Adipocyte (in vitro differentiated cells): ENCODE measurements at regions not wholly inside any gene's neighbourhood (a gene's known extent, or its start where the extent isn't known, plus 50 kb on each side); places are given as distances from the start of the nearest gene placed in this dataset.

ENCODE experiments used
- DNase-seq: peaks from one replicate; pipeline ENCODE4 v3.0.0-alpha.2; 2015; ENCODE audit warnings: low read depth
- H3K27me3 ChIP-seq: replicated peaks from 2 replicates; pipeline ENCODE4 v1.7.0; 2013; ENCODE audit warnings: mild to moderate bottlenecking, low read length, moderate library complexity; ENCODE audit not compliant: control insufficient read depth, insufficient read depth
- H3K36me3 ChIP-seq: 2 replicates; pipeline ENCODE4 v1.7.0; 2013; ENCODE audit warnings: low read length, mild to moderate bottlenecking, moderate library complexity; ENCODE audit not compliant: control insufficient read depth, insufficient read depth, severe bottlenecking
- H3K4me1 ChIP-seq: 2 replicates; pipeline ENCODE4 v1.7.0; 2013; ENCODE audit warnings: mild to moderate bottlenecking, low read length, moderate library complexity; ENCODE audit not compliant: control insufficient read depth, insufficient read depth
- H3K4me3 ChIP-seq: 2 replicates; pipeline ENCODE4 v1.7.0; 2013; ENCODE audit warnings: mild to moderate bottlenecking, low read length, moderate library complexity
- H3K9ac ChIP-seq: 2 replicates; pipeline ENCODE4 v1.7.0; 2013; ENCODE audit warnings: mild to moderate bottlenecking, low read length, moderate library complexity
- H3K9me3 ChIP-seq: 2 replicates; pipeline ENCODE4 v1.7.0; 2013; ENCODE audit warnings: mild to moderate bottlenecking, low read length, moderate library complexity; ENCODE audit not compliant: control insufficient read depth

DNA sequence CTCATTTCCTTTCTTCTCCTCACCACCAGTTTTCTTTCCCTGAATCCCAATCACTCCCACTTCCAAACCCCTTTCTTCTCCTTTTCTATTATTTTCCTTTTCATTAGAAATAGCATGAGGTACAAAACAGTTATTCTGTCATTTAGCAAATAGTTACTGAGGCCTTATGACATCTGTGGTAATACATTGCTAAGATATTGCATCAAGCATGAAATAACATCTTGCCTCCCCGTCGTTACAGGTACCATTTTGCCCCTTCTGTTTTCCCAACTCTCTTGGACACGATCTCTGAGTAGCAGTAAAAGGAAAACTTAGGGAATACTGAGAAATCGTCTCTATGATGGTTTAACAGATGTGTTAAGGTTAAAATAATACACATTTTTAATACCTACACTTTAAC lies 175.8 kb upstream of the SOX5 start:
- H3K36me3 ChIP-seq, result no peaks in the 10 kb centered on the region

DNA sequence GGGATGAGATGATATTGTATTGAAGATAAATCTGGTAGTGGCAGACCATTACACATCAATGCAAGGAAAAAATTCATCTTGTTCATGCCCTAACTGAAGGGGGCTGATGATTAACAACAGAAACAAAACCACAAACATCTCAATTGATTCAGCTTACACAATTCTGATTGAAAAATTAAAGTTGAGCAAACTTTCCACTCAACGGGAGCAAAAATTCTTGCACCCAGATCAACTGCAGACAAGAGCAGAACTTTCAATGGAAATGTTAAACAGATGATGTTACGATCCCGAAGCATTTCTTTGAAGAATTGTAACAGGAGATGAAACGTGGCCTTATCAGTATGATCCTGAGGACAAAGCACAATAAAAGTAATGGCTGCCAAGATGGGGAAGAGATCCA lies 172.4 kb upstream of the SOX5 start:
- Histone ChIP-seq H3K4me1 (peaks cover 14% of the 10 kb centered on the region), H3K9me3 (no peaks in the 10 kb centered on the region), H3K9ac (no peak overlapping the region), H3K4me3 (no peak overlapping the region), H3K27me3 (no peaks in the 10 kb centered on the region), H3K36me3 (no peaks in the 10 kb centered on the region)
- DNase-seq, result no peak

More for the DNA sequence above, 175.8 kb upstream of the SOX5 start:
- H3K9ac ChIP-seq, result no peak overlapping the region
- no peak overlapping the region for H3K4me3 ChIP-seq
- DNase-seq, result no peak
- H3K4me1 ChIP-seq, result no peaks in the 10 kb centered on the region
- no peaks in the 10 kb centered on the region for H3K27me3 ChIP-seq
- no peaks in the 10 kb centered on the region for H3K9me3 ChIP-seq

DNA sequence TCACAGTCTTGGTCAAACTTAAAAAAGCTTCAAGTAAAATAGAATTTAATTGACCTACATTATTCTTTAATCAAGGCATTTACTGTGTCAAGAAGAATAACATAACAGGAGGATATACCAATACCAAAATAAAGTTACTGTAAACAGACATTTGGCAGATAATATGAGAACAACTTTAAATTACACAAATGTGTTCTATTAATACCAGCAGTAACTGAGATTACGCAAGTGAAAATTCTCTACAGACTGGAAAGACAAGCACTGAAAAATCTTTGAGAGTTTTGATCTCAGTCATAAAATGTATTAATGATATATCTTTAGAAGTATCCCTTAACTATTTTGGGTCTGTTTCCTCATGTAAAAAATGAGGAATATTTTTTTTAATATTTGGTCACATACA lies 169.2 kb upstream of the SOX5 start:
- peaks cover 14% of the 10 kb centered on the region for H3K4me1 ChIP-seq
- H3K4me3 ChIP-seq, result no peak overlapping the region
- no peaks in the 10 kb centered on the region for H3K36me3 ChIP-seq
- no peaks in the 10 kb centered on the region for H3K27me3 ChIP-seq
- H3K9me3 ChIP-seq, result no peaks in the 10 kb centered on the region
- no peak for DNase-seq
- H3K9ac ChIP-seq, result no peak overlapping the region

DNA sequence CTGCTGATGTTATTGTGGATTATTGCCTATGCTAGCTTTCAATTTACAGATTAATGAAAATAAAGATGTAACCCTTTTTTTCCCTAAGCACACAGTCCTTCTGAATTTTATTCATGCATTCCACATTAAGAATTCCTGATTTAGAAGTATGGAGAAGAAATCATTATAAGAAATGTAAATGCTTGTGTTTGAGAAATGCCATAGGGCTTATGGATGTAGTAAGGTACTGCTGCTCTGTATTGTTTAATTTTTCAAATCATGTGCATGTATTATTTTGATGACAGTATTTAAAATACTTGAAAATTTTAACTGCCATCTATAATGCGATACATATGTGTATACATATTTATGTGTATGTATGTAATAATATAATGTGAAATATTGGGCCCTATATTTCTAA lies 167.1 kb upstream of the SOX5 start:
- no peak for DNase-seq
- Histone ChIP-seq H3K4me3 (no peak overlapping the region), H3K36me3 (no peaks in the 10 kb centered on the region), H3K9ac (no peak overlapping the region), H3K4me1 (peaks cover 21% of the 10 kb centered on the region), H3K9me3 (no peaks in the 10 kb centered on the region), H3K27me3 (no peaks in the 10 kb centered on the region)

DNA sequence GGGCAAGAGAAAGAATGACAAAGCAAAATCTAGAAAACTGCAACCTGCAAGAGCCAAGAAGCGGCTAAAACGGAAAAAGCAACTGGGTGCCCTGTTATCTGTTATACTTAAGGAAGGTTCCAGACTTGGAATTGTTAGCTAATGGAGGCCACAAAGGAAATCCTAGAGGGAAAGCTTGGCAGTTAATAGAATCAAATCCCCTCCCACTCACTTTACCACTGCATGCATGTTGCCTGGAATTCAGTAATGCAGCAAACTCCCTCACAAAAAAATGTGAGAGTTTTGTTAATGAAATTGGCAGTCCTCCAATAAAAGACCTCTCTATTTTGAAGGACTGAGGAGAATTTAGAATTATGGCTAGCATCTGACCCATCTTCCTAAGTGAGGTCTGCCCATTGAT lies 164.2 kb upstream of the SOX5 start:
- DNase-seq, result no peak
- no peaks in the 10 kb centered on the region for H3K36me3 ChIP-seq
- H3K9me3 ChIP-seq, result no peaks in the 10 kb centered on the region
- H3K27me3 ChIP-seq, result no peaks in the 10 kb centered on the region
- H3K4me1 ChIP-seq, result peaks cover 24% of the 10 kb centered on the region
- no peak overlapping the region for H3K4me3 ChIP-seq
- H3K9ac ChIP-seq, result no peak overlapping the region

DNA sequence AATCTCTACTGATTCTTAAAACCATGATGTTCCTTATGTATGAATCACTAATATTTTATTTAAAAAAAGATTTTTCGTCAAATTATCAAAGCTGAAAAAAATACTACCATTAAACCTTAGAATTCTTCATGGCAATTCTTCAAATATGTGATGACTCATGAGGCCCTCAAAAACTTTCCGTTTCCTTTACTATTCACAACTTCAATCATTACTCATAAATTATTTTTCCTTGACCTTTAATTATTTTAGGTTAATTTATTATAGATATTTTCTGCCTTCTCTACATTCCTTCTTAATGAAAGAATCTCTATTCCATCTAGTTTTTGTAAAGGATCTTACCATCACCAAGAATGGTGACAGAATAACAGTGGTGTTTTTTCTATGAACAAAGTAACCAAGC lies 162.1 kb upstream of the SOX5 start:
- Histone ChIP-seq H3K4me1 (peaks cover 15% of the 10 kb centered on the region), H3K9me3 (no peaks in the 10 kb centered on the region), H3K4me3 (no peak overlapping the region), H3K9ac (no peak overlapping the region), H3K27me3 (no peaks in the 10 kb centered on the region), H3K36me3 (no peaks in the 10 kb centered on the region)
- DNase-seq, result no peak

DNA sequence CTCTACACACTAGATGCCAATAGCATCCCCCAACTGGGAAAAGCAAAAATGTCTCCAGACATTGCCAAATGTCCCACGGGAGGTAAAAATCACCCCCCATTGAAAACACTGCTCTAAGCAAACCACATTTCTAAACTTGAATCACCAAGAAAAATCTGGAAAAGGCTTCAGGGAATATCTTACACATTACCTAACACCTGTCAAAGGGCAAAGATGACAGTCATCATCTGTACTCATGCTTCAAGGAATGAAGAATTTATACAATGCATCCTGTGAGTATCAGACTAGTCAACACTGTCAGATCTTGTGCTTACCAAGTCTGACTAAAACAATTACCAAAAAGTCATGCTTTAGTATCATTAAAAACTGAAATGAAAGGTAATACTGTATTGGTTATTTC lies 161.6 kb upstream of the SOX5 start:
- peaks cover 15% of the 10 kb centered on the region for H3K4me1 ChIP-seq
- H3K9ac ChIP-seq, result no peak overlapping the region
- H3K36me3 ChIP-seq, result no peaks in the 10 kb centered on the region
- no peak for DNase-seq
- H3K9me3 ChIP-seq, result no peaks in the 10 kb centered on the region
- H3K4me3 ChIP-seq, result no peak overlapping the region
- no peaks in the 10 kb centered on the region for H3K27me3 ChIP-seq

DNA sequence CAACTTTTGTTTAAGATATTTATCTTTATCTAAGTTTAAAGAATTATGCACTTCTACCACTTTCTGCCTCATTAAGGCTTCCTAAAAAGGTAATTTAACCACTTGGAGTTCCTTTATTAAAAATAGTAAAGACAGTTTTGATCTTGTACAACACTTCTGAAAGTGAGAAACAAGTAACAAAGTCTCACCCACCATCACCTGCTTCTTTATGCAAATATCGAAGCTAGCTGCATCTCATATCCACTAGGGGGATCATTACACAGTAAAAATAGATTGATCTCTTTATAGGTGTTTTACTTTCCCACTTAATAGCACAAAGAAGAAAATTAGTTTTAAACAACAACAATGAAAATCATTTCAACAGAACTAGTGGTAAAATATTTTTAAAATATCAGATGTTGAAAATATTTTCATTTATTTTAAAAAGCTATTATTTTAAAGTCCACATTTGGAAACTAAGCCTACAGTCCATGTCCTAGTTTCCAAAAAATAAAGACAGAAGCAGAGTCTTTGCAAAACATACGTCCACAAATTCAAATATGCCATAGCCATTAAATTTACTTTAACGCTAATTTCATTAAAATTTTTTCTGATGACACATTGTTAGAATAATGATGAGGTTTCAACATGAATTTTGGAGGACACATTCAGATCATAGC lies 160.0 kb upstream of the SOX5 start:
- no peaks in the 10 kb centered on the region for H3K27me3 ChIP-seq
- peaks cover 15% of the 10 kb centered on the region for H3K4me1 ChIP-seq
- no peaks in the 10 kb centered on the region for H3K9me3 ChIP-seq
- peak; percentile 25 for DNase-seq
- H3K4me3 ChIP-seq, result no peak overlapping the region
- H3K9ac ChIP-seq, result no peak overlapping the region
- H3K36me3 ChIP-seq, result no peaks in the 10 kb centered on the region

DNA sequence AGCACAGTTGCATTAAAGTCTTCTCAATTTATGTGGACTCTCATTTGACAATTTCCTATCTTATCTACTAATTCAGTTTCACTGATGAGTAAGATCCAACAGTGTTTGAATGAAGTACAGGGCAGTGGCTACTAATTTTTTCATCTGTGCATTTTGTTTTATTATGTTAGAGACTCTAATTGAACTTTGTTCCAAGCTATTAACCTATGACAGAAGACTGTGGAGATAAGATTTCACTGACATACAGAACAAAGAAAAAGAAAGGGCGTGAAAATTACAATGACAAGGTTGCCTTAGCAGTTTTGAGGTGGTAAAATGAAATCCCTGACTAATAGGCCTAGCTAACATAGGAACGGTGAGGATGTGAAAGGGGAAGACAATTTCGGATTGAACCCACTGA lies 153.2 kb upstream of the SOX5 start:
- H3K4me1 ChIP-seq, result no peaks in the 10 kb centered on the region
- no peak overlapping the region for H3K4me3 ChIP-seq
- H3K9ac ChIP-seq, result no peak overlapping the region
- no peaks in the 10 kb centered on the region for H3K9me3 ChIP-seq
- H3K27me3 ChIP-seq, result no peaks in the 10 kb centered on the region
- DNase-seq, result no peak
- H3K36me3 ChIP-seq, result no peaks in the 10 kb centered on the region

DNA sequence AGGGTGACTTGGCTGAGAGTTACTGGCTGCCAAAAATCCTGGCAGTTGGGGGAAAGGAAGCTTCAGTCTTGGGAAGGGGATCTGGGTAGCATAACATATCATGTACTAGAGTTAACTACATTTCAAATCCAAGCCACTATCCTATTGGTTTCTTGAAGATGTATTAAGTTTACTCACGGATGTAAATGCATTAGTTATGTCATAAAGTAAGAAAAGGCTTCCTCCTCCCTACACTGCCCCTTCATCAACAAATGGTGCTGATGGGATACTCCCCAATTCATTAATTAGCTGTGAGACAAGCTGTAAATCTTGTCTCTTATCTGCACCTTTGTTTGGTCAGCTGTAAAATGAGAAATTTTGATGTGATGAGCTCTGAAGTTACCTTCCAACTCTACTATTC lies 150.1 kb upstream of the SOX5 start:
- Histone ChIP-seq H3K4me1 (no peaks in the 10 kb centered on the region), H3K36me3 (no peaks in the 10 kb centered on the region), H3K9ac (no peak overlapping the region), H3K4me3 (no peak overlapping the region), H3K9me3 (no peaks in the 10 kb centered on the region), H3K27me3 (no peaks in the 10 kb centered on the region)
- no peak for DNase-seq

DNA sequence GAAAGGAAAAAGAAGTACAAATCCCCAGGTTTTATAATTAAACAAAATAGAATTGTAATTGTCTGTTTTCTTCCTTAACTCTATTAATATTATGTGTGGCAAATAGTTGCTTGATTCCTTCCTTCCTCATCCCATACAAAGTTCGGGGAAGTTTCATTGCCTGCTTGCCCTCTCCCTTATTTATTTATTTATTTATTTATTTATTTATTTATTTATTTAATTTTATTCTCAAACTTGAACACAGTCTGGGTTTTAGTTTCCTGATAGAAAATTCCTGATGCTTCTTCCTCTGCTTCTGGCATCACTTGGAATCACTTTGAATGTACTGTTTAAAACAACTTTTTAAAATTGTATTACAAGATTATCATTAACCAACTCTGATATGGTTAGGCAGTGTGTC lies 145.8 kb upstream of the SOX5 start:
- H3K36me3 ChIP-seq, result no peaks in the 10 kb centered on the region
- no peaks in the 10 kb centered on the region for H3K27me3 ChIP-seq
- H3K4me1 ChIP-seq, result no peaks in the 10 kb centered on the region
- no peaks in the 10 kb centered on the region for H3K9me3 ChIP-seq
- no peak for DNase-seq
- no peak overlapping the region for H3K9ac ChIP-seq
- no peak overlapping the region for H3K4me3 ChIP-seq

DNA sequence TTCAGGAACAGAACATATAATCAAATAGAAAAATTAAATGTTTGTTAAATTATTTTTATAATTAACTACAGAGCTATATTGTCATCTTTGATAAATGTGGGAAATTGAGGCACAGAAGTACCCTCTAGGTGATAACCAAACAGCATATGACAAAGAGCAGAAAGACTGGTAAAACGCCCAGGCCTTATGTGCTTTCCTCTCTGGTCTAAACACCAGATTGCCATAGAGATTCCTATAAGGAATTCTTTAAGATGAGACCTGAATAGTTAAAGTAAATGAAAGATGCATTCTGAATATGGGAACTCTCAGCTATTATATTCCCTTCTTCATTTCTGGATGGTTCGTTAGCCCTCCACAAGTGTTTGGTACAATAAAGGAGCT lies 140.0 kb upstream of the SOX5 start:
- DNase-seq, result no peak
- no peaks in the 10 kb centered on the region for H3K27me3 ChIP-seq

More for the DNA sequence above, 140.0 kb upstream of the SOX5 start:
- Histone ChIP-seq H3K4me1 (no peaks in the 10 kb centered on the region), H3K9me3 (no peaks in the 10 kb centered on the region), H3K4me3 (no peak overlapping the region), H3K9ac (no peak overlapping the region), H3K36me3 (no peaks in the 10 kb centered on the region)
